ENCODE measurements at regions not wholly inside any gene's neighbourhood (a gene's known extent, or its start where the extent isn't known, plus 50 kb on each side); places are given as distances from the start of the nearest gene placed in this dataset.
A peak's percentile ranks its signal among the peaks of the same experiment; 100 is the strongest.

- H3K79me2 ChIP-seq (ENCODE audit: low read depth): no peaks in the 10 kb centered on the region
- H3K9ac ChIP-seq: no peak overlapping the region
- H3F3A ChIP-seq (ENCODE audit: low read depth): no peaks in the 10 kb centered on the region
- no peaks in the 10 kb centered on the region for H4K20me1 ChIP-seq (ENCODE audit: low read depth)
- H3K9me3 ChIP-seq (ENCODE audit: low read depth): no peaks in the 10 kb centered on the region
- Mint-ChIP-seq H3K9me3 (peaks cover 3% of the 10 kb centered on the region), H3K4me1 (peaks cover 35% of the 10 kb centered on the region), H3K36me3 (no peaks in the 10 kb centered on the region), H3K27me3 (ENCODE audit: insufficient read depth, low read depth) (peaks cover 4% of the 10 kb centered on the region), H3K4me3 (no peak overlapping the region), H3K27ac (no peak overlapping the region)
- no peak overlapping the region for H3K4me3 ChIP-seq
- DNase-seq (ENCODE audit: low spot score): no peak
- TF ChIP-seq CTCF (IDR thresholded peaks at IDR 0.05) (no peak), EZH2 (IDR thresholded peaks at IDR 0.05) (no peak), EZH2phosphoT487 (IDR thresholded peaks at IDR 0.05) (no peak)
- H3K27ac ChIP-seq: no peak overlapping the region
- H3K4me1 ChIP-seq: no peaks in the 10 kb centered on the region
- no peaks in the 10 kb centered on the region for H3K36me3 ChIP-seq
- H3K4me2 ChIP-seq: no peak overlapping the region
- no peaks in the 10 kb centered on the region for H3K27me3 ChIP-seq
- no peak overlapping the region for H2AFZ ChIP-seq (replicated peaks)
Observed at GRCh38 chr6:11831653-11832052, 53.0 kb upstream of the ADTRP start.

GRCh38 chr6:11830520-11830919 is 51.9 kb upstream of the ADTRP start:
- TF ChIP-seq EZH2 (IDR thresholded peaks at IDR 0.05) (no peak), CTCF (IDR thresholded peaks at IDR 0.05) (no peak), EZH2phosphoT487 (IDR thresholded peaks at IDR 0.05) (no peak)
- Histone ChIP-seq H4K20me1 (ENCODE audit: low read depth) (no peaks in the 10 kb centered on the region), H3K27ac (no peak overlapping the region), H3K4me1 (no peaks in the 10 kb centered on the region), H3K9ac (no peak overlapping the region), H3F3A (ENCODE audit: low read depth) (no peaks in the 10 kb centered on the region), H3K4me3 (no peak overlapping the region), H3K27me3 (no peaks in the 10 kb centered on the region), H3K36me3 (no peaks in the 10 kb centered on the region), H3K4me2 (no peak overlapping the region), H3K79me2 (ENCODE audit: low read depth) (no peaks in the 10 kb centered on the region), H3K9me3 (ENCODE audit: low read depth) (no peaks in the 10 kb centered on the region), H2AFZ (replicated peaks) (no peak overlapping the region)
- Mint-ChIP-seq H3K4me1 (peaks cover 35% of the 10 kb centered on the region), H3K36me3 (no peaks in the 10 kb centered on the region), H3K9me3 (peaks cover 3% of the 10 kb centered on the region), H3K27ac (peak overlapping the region; percentile 30), H3K4me3 (no peak overlapping the region), H3K27me3 (ENCODE audit: insufficient read depth, low read depth) (peaks cover 4% of the 10 kb centered on the region)
- no peak for DNase-seq (ENCODE audit: low spot score)

GRCh38 chr6:11830105-11830504 is 51.5 kb upstream of the ADTRP start:
- H3K27ac Mint-ChIP-seq: no peak overlapping the region
- H3K27me3 Mint-ChIP-seq (ENCODE audit: insufficient read depth, low read depth): peaks cover 4% of the 10 kb centered on the region
- Histone ChIP-seq H2AFZ (replicated peaks) (no peak overlapping the region), H3K4me2 (no peak overlapping the region), H3K27ac (no peak overlapping the region), H4K20me1 (ENCODE audit: low read depth) (no peaks in the 10 kb centered on the region), H3K4me1 (no peaks in the 10 kb centered on the region), H3K79me2 (ENCODE audit: low read depth) (no peaks in the 10 kb centered on the region), H3F3A (ENCODE audit: low read depth) (no peaks in the 10 kb centered on the region), H3K4me3 (no peak overlapping the region), H3K27me3 (no peaks in the 10 kb centered on the region), H3K36me3 (no peaks in the 10 kb centered on the region), H3K9me3 (ENCODE audit: low read depth) (no peaks in the 10 kb centered on the region), H3K9ac (no peak overlapping the region)
- DNase-seq (ENCODE audit: low spot score): no peak
- TF ChIP-seq CTCF (IDR thresholded peaks at IDR 0.05) (no peak), EZH2phosphoT487 (IDR thresholded peaks at IDR 0.05) (no peak), EZH2 (IDR thresholded peaks at IDR 0.05) (no peak)
- peaks cover 3% of the 10 kb centered on the region for H3K9me3 Mint-ChIP-seq
- H3K4me1 Mint-ChIP-seq: peaks cover 35% of the 10 kb centered on the region
- H3K36me3 Mint-ChIP-seq: no peaks in the 10 kb centered on the region
- H3K4me3 Mint-ChIP-seq: no peak overlapping the region

Measured in neural progenitor cell (in vitro differentiated cells).